NCI-H82 (cell line): ENCODE measurements at regions not wholly inside any gene's neighbourhood (a gene's known extent, or its start where the extent isn't known, plus 50 kb on each side); places are given as distances from the start of the nearest gene placed in this dataset.

ENCODE experiments used
- DNase-seq: peaks from one replicate; lab custom pipeline; 2025; lab: John Stamatoyannopoulos, UW

DNA sequence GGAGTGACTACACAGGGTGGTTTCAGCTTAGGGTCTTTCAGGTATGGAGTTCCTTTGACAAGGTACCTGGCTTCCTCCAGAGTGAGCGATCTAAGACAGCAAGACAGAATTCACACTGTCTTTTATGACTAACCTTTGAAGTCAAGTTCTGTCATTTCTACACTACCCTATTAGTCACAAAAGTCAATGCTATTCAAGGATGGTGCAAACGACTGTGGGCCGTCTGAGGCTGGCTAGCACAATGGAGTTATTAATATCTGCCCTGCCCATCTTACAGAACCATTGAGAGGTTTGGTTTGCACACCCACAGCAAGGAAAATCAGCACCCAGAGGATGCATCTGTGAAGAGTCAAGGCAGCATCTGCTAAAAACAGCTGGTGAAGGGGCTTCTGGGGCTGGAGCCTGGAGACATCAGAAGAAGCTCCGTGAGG, 62.9 kb upstream of the XCR1 start:
- no peak for DNase-seq

DNA sequence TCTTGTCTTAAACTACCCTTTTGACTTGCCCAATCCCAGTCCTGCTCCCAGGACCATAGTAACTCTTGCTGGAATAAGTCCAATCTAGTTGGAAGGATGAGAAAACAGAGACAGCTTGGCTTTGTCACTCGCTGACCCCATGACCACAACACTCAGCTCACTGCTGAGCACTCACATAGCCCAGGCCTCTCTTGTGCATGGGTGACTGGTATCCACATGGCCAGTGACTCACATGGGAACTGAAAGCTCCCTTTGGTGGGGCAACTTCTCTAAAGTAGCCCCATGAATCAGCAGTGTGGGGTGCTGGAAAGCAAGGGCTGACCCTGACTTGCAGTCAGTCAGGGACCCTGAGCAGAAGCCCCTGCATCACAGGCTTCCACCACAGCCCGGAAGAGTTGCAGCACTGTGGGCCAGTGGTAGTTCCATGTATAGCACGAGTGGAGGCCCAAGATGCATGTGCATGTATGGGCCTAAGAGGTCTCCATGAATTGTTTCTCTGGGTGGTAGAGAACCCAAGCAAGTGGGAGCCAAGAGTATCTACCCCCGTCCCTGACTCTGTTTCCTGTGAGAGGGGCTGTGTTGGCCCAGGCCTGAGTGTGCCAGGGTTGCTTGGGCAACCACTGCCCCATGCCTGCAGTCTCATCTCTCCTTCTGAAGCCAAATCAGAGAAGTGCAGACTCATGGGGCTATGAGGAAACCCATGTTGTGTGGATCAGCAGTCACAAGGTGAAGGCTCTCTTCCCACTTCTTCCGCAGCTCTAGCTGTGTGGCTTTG, 62.1 kb upstream of the XCR1 start:
- DNase-seq: no peak

DNA sequence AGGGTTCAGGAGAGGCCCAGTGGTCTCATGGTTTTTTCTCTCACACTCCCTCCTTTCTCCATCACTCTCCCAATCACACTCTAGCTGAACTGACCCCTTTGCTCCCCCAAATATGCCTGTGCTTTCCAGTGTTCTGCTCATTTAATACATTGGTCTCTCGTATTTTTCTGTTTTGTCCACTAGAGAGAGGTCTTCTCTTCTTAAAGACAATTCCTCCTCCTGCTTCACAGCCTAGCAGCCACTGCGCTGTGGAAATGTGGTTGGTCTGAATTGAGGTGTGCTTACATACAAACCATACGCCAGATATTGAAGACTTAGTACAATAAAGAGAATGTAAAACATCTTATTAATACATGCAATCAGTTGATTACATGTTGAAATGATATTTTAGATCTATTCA, 60.6 kb upstream of the XCR1 start:
- DNase-seq: no peak

DNA sequence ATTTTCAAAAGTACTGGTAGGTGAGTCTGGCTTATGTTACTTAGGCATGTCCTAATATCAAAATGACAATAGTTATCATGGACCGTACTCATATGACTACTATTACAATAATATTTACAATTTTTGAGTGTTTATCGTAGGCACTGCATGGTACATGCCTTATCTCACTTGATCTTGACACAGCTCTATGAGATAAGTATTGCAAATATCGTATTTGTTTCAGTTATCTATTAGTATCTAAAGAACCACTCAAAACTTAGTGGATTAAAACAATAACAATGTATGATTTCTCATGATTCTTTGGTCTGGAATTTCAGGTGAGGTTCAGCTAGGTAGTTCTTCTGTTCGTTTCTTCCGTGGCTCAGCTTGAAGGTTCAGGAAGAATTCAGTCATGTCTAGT, 59.7 kb upstream of the XCR1 start:
- DNase-seq: no peak

DNA sequence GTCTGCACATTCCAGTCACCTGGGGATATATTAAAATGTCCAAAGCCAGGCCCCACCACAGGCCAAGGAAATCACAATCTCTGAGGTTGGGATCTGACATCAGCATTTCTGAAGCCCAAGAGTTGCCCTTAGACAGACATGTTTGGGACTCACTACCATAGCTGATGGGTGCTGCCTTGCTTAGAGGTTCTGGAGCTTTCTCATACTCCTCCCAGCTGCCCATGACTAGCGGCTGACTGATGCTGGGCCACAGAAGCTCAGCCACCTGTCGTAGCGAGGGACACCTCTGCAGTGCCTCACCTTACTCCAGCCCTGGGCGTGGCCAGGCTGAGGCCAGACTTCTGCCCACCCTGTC, 58.8 kb upstream of the XCR1 start:
- no peak for DNase-seq

DNA sequence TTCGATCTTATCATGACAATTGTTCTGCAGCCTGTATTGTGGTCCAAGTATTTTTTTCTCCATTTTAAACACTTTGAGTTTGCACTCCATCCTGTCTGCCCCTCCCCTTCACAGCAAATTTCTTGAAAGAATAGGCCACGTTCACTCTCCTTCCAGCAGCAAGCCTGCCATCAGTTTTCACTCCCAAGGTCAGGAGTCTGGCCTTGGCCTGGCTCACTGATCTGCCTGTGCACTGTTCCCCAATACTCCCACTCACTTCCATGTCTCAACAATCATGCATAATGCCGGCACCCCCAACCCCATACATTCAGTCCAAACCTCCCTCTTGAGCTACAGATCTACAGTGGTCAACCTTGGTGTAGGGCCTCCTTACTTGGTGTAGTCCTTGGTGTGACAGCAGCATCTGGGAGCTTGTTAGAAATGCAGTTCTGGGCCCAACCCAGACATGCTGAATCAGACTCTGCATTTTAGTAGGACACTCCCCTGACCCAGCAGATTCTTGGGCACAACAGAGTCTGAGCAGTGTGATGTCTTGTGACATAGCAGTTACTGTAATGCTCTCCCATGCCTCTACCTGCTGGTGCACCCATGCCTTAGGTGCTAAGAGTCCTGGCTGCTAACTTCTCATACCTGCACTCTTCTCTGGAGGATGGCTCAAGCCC, 58.3 kb upstream of the XCR1 start:
- DNase-seq: no peak

DNA sequence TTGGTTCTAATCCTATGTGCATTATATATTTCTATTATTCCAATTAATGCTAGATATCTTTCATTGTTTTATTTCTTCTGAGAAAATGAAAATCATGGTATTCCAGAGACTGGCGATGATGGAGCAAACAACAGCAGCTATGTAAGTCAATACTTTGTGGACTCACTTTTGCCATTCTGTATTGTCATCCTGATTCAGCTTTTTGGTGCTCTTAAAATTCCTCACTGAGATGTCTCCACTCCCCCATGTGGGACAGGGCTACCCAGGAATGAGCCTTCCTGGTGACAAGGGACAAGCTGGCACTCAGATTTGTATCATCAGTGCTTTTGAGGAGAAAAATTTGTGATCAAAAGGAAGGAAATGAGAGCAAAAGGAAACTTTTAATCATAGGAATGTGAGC, 56.7 kb upstream of the XCR1 start:
- DNase-seq: no peak

DNA sequence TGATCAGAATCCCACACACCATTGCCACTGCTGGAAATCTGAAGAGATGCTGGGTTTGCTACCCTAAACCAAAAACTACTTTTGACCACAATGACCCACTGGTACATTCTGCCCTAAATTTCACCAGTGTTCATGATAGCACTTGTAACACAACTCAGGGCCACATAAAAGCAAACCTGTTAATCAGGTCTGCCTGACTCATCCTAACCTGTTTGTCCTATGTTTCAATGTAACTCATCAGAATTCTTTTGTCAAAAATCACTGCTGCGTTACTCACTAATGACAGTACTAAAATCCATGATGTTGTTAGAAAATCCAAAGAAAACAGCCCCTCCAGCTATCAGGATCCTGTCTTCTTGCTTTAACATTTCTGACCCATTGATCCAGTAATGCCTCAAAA, 55.6 kb upstream of the XCR1 start:
- DNase-seq: no peak

DNA sequence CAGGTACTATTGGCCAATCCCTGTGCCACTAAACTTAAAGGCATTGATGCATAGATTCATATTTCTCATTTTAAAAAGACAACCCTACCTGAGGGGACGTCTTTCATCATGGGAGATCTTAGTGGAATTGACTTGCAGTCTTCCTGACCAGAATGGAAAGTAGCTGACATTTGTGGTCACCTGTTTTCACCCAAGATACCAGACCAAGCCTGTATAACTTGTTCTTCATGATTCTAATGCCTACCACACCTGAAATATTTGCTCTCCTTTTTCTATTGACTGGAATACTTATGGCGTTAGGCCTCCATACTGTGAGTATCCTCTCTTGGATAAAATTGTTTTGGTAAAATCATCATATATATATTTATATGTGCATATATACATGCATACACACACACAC, 54.7 kb upstream of the XCR1 start:
- no peak for DNase-seq

DNA sequence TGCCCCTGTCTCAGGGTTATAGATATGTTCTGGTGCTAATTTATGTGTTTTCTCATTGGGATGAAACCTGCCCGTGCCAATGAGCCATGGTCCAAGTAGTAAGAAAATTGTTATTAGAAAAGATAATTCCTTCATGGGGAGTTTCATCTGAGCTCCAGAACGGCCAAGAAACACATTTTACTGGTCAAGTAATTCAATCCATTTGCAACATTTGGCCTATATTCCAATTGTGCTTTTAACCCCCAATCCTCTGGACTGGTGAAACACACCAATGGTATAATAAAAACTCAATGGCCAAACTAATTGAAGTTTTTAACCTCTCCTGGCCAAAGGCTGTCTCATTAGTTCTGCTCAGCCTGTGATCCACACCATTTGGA, 53.7 kb upstream of the XCR1 start:
- no peak for DNase-seq

DNA sequence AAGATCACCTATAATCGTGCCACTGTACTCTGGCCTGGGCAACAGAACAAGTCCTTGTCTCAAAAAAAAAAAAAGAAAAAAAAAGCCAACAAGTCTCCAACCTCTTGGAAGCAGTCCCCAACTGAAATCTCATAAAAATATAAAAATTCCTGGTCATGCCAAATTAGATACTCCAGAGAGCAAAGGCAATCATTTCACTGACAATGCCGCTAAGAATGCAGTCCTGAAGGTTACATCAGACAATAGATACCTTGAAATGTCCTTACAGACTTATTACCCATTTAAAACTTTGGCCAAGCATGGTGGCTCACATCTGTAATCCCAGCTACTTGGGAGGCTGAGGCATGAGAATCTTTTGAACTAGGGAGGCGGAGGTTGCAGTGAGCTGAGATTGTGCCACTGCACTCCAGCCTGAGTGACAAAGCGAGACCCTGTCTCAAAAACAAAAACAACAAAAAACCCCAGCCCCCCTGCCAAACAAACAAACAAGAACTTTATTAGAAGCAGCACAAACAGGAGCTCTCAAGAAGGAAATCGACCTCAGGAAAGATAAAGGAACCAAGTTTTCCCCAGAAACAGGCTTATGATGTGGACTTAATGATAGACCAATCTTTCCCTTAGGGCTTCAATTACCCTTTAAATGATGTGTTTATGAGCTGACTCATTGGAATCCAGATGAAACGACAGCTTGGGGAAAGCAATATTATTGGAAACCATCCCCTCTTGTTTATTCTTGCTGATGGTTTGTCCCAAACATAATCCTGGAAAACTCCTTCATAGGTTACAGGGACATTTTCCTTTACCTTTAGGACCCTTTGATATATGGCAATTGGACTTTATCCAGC, 53.1 kb upstream of the XCR1 start:
- no peak for DNase-seq

DNA sequence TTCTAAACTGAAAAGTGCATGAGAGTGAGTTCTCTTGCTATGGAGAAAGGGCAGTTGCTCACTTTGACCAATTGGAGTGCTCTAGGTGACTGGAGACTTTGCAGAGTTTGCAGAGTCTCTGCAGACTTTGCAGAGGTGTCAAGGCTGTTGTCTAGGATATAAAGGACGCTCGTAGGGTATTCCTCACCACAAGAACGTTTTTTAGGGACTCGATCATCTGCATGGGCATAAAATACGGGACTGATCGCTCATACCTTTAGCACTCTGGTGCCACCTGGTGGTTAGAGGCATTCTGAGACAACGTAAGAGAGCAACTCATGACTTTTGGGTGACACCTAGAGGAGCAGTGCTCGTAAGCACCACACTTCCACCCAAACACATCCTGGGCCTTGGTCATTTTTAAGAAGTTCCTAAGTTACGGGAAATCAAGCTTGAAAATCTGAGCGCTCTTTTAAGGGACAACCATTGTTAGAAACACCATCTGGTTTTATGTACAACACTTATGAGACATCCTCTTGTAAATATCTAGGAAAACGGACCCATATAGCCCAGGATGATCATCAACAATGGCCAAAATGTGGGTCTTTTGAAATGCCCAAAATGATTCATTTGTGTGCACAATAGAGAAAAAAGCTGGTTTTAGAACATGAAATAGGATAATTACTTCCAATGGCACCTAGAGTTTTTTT, 51.6 kb upstream of the XCR1 start:
- DNase-seq: peak; percentile 94
